SK-N-SH (cell line): ENCODE measurements at regions not wholly inside any gene's neighbourhood (a gene's known extent, or its start where the extent isn't known, plus 50 kb on each side); places are given as distances from the start of the nearest gene placed in this dataset.

ENCODE experiments used
- CTCF ChIA-PET: fragments of 300-600, 350-600 bp; formaldehyde crosslinking; extraction: SDS; loops from one replicate; lab custom pipeline; 2021; lab: Yijun Ruan, JAX
- POLR2A ChIA-PET: fragments of 350-600 bp; sonication (Branson Sonifier 250); formaldehyde crosslinking; extraction: SDS; loops from one replicate; lab custom pipeline; 2020; ENCODE audit warnings: antibody characterized with exemption, inconsistent platforms; lab: Yijun Ruan, JAX
- DNase-seq: peaks from one replicate; pipeline ENCODE4 v3.0.0; 2012
- H2AFZ ChIP-seq: fragments of 200-600 bp; sonication (generic); 2 replicates; pipeline ENCODE4 v1.8.1; 2016; ENCODE audit warnings: antibody characterized with exemption, mild to moderate bottlenecking, low read depth
- H3F3A ChIP-seq: fragments of 200-600 bp; sonication (generic); replicated peaks from 2 replicates; pipeline ENCODE3; 2016; ENCODE audit warnings: antibody characterized with exemption, mild to moderate bottlenecking; ENCODE audit not compliant: insufficient read depth
- H3K27ac ChIP-seq, 2 experiments: fragments of 200-500 bp in 1 of 2; fragments of 200-600 bp in 1 of 2; sonication (Bioruptor generic) in 1 of 2; sonication (generic), shearing (Covaris generic) in 1 of 2; 2 replicates each; pipeline versions ENCODE4 v1.5.1 to v1.6.1; 2014 to 2016; ENCODE audit warnings: low read depth in 2 of 2, inconsistent platforms in 1 of 2, low read length in 1 of 2, mild to moderate bottlenecking in 1 of 2, mixed read lengths in 1 of 2
- H3K27me3 ChIP-seq: fragments of 200-600 bp; sonication (generic), shearing (Covaris generic); 2 replicates; pipeline ENCODE4 v1.6.1; 2016; ENCODE audit warnings: mixed run types; ENCODE audit not compliant: insufficient read depth
- H3K36me3 ChIP-seq, 2 experiments: fragments of 200-500 bp in 1 of 2; fragments of 200-600 bp in 1 of 2; sonication (Bioruptor generic) in 1 of 2; sonication (generic) in 1 of 2; replicated peaks in 1 of 2; 2 replicates each; pipeline versions ENCODE3 to v1.5.1; 2014 to 2016; ENCODE audit warnings: low read length in 1 of 2, mild to moderate bottlenecking in 1 of 2; ENCODE audit not compliant: insufficient read depth in 2 of 2, control insufficient read depth in 1 of 2
- H3K4me1 ChIP-seq, 2 experiments: fragments of 200-500 bp in 1 of 2; fragments of 200-600 bp in 1 of 2; sonication (Bioruptor generic) in 1 of 2; sonication (generic), shearing (Covaris generic) in 1 of 2; 2 replicates each; pipeline versions ENCODE4 v1.5.1 to v1.6.1; 2014 to 2016; ENCODE audit warnings: low read depth in 1 of 2, low read length in 1 of 2, mixed run types in 1 of 2; ENCODE audit not compliant: insufficient read depth in 2 of 2, control insufficient read depth in 1 of 2
- H3K4me2 ChIP-seq: fragments of 200-600 bp; sonication (generic), shearing (Covaris generic); 2 replicates; pipeline ENCODE4 v1.6.1; 2017; ENCODE audit warnings: mixed run types
- H3K4me3 ChIP-seq, 2 experiments: fragments of 200-500 bp in 1 of 2; fragments of 200-600 bp in 1 of 2; sonication (Bioruptor generic) in 1 of 2; sonication (generic), shearing (Covaris generic) in 1 of 2; 2 replicates each; pipeline versions ENCODE4 v1.5.1 to v1.8.1; 2014 to 2016; ENCODE audit warnings: low read depth in 2 of 2, inconsistent platforms in 1 of 2, low read length in 1 of 2, mild to moderate bottlenecking in 1 of 2, mixed read lengths in 1 of 2, moderate library complexity in 1 of 2
- H3K79me2 ChIP-seq: fragments of 200-600 bp; sonication (generic); 2 replicates; pipeline ENCODE4 v1.8.1; 2017; ENCODE audit warnings: mild to moderate bottlenecking; ENCODE audit not compliant: insufficient read depth
- H3K9ac ChIP-seq: fragments of 200-600 bp; sonication (generic); 2 replicates; pipeline ENCODE4 v1.6.1; 2017; ENCODE audit warnings: mixed run types
- H3K9me2 ChIP-seq: fragments of 200-600 bp; sonication (generic); 2 replicates; pipeline ENCODE4 v1.6.1; 2017; ENCODE audit warnings: mixed run types
- H3K9me3 ChIP-seq: fragments of 200-600 bp; sonication (generic); 2 replicates; pipeline ENCODE4 v1.6.1; 2017; ENCODE audit warnings: mixed run types, mild to moderate bottlenecking, moderate library complexity
- H4K20me1 ChIP-seq: fragments of 200-600 bp; sonication (generic); 2 replicates; pipeline ENCODE4 v1.6.1; 2017; ENCODE audit warnings: mild to moderate bottlenecking, mixed run types; ENCODE audit not compliant: insufficient read depth
- CHD2 ChIP-seq: fragments of 150-350 bp; IDR thresholded peaks from 2 replicates; pipeline ENCODE4 v1.6.1; 2018; ENCODE audit warnings: low read length; ENCODE audit not compliant: partially characterized antibody
- FOSL2 ChIP-seq: IDR thresholded peaks from 2 replicates; pipeline ENCODE4 v1.4.0; 2012; ENCODE audit warnings: low read depth, mild to moderate bottlenecking, moderate library complexity, borderline replicate concordance
- GABPA ChIP-seq: IDR thresholded peaks from 2 replicates; pipeline ENCODE4 v1.4.0; 2012; ENCODE audit warnings: low read depth, mild to moderate bottlenecking
- GATA2 ChIP-seq: sonication (generic); formaldehyde crosslinking; IDR thresholded peaks from 2 replicates; pipeline ENCODE4 v1.5.0; 2020; ENCODE audit warnings: mild to moderate bottlenecking, missing genetic modification reagents
- MXI1 ChIP-seq: IDR thresholded peaks from 2 replicates; pipeline ENCODE4 v1.6.1; 2012; ENCODE audit warnings: mild to moderate bottlenecking, low read depth, low read length, improper control_type of control experiment
- POLR2AphosphoS5 ChIP-seq: IDR thresholded peaks from 2 replicates; pipeline ENCODE4 v1.6.1; 2012; ENCODE audit warnings: low read depth, low read length
- RAD21 ChIP-seq: IDR thresholded peaks from 2 replicates; pipeline ENCODE4 v1.6.1; 2012; ENCODE audit warnings: mild to moderate bottlenecking, low read length
- TAF1 ChIP-seq: IDR thresholded peaks from 2 replicates; pipeline ENCODE4 v1.6.1; 2012; ENCODE audit warnings: low read depth, mild to moderate bottlenecking, low read length, moderate library complexity, borderline replicate concordance
- YY1 ChIP-seq: IDR thresholded peaks from 2 replicates; pipeline ENCODE4 v1.4.0; 2012; ENCODE audit warnings: low read depth, mild to moderate bottlenecking
- WGBS: methylation state at CpG from one replicate; pipeline ENCODE4 v1.1.6; 2017; ENCODE audit warnings: low lambda C conversion rate; 5-methylcytosine and 5-hydroxymethylcytosine counted together
- TF ChIP-seq, protein P1 (sequence below): fragments of 150-350 bp; IDR thresholded peaks from 2 replicates; pipeline ENCODE4 v1.6.1; 2016; ENCODE audit warnings: mild to moderate bottlenecking, low read depth, low read length
- TF ChIP-seq, protein P2 (sequence below): fragments of 150-350 bp; IDR thresholded peaks from 2 replicates; pipeline ENCODE4 v1.6.1; 2017; ENCODE audit warnings: antibody characterized with exemption, low read length, low read depth, borderline replicate concordance
- TF ChIP-seq, protein P3 (sequence below): fragments of 200-600 bp; sonication (generic); IDR thresholded peaks from 2 replicates; pipeline ENCODE4 v1.6.1; 2017; ENCODE audit warnings: antibody characterized with exemption, mild to moderate bottlenecking, moderate library complexity
- TF ChIP-seq, protein P4 (sequence below): IDR thresholded peaks from 2 replicates; pipeline ENCODE4 v1.6.1; 2012; ENCODE audit warnings: mild to moderate bottlenecking, low read depth, low read length, moderate library complexity

DNA sequence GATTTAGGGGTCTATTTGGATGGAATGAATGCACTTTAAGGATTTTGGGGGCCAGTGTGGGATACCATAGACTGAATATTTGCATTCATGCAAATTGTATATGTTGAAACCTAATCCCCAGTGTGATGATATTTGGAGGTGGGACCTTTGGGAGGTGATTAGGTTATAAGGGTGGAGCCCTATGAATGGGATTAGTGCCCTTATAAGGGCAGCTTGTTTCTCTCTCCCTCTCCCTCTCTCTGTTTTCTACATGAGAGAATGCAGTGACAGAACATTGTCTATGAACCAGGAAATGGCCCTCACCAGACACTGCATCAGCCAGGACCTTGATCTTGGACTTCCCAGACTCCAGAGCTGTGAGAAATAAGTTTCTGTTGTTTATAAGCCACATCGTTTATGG, 166.1 kb downstream of the MED10 start:
- H3K79me2 ChIP-seq, result no peaks in the 10 kb centered on the region
- TF ChIP-seq RAD21 (no peak), FOSL2 (no peak), GABPA (no peak), MXI1 (no peak), POLR2AphosphoS5 (no peak), CHD2 (no peak), TAF1 (no peak)
- POLR2A ChIA-PET, result no interaction called here
- no peaks in the 10 kb centered on the region for H3K27me3 ChIP-seq
- H4K20me1 ChIP-seq, result no peaks in the 10 kb centered on the region
- no peak for DNase-seq
- H3K9me2 ChIP-seq, result no peaks in the 10 kb centered on the region
- no peak overlapping the region for H3K9ac ChIP-seq
- H3K4me2 ChIP-seq, result no peak overlapping the region
- 19% methylated on average over 1 of the region's 1 CpG for WGBS
- CTCF ChIA-PET, result no interaction called here
- H3F3A ChIP-seq, result no peaks in the 10 kb centered on the region
- H3K27ac ChIP-seq, result no peak overlapping the region
- H3K4me3 ChIP-seq, result no peak overlapping the region
- no peaks in the 10 kb centered on the region for H3K9me3 ChIP-seq
- H3K4me1 ChIP-seq, result peaks cover 0 to 9% of the 10 kb centered on the region in 2 experiments; a peak in 1 of 4 replicates
- H2AFZ ChIP-seq, result no peak overlapping the region
- no peaks in the 10 kb centered on the region for H3K36me3 ChIP-seq

DNA sequence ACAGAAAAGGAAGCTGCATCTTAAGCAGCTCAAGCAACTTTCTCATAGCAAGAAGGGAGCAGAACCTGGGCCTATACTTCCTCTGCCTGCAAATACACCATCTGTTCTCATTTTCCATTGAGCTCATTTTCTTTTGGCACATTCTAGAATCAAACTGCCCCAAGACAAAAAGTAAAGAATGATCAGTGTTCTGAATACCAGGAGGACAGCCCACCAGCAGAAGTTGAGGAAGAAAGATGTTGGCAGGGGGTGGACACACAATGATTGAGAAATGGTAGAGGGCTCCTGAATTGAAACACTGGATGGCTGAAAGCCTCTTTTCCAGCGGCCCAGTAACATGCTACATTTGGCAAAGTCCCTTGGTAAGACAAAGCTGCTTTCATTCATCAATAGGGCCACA, 171.8 kb downstream of the MED10 start:
- ChIA-PET POLR2A (no interaction called here), CTCF (no interaction called here)
- no peaks in the 10 kb centered on the region for H3K27me3 ChIP-seq
- H3K27ac ChIP-seq, result no peak overlapping the region
- 0% methylated on average over 1 of the region's 1 CpG for WGBS
- H3K79me2 ChIP-seq, result no peaks in the 10 kb centered on the region
- no peaks in the 10 kb centered on the region for H3F3A ChIP-seq
- no peaks in the 10 kb centered on the region for H3K9me2 ChIP-seq
- no peaks in the 10 kb centered on the region for H3K9me3 ChIP-seq
- H3K36me3 ChIP-seq, result no peaks in the 10 kb centered on the region
- DNase-seq, result no peak
- H3K4me3 ChIP-seq, result no peak overlapping the region
- no peaks in the 10 kb centered on the region for H4K20me1 ChIP-seq
- no peak overlapping the region for H3K4me2 ChIP-seq
- TF ChIP-seq, protein P1, sequence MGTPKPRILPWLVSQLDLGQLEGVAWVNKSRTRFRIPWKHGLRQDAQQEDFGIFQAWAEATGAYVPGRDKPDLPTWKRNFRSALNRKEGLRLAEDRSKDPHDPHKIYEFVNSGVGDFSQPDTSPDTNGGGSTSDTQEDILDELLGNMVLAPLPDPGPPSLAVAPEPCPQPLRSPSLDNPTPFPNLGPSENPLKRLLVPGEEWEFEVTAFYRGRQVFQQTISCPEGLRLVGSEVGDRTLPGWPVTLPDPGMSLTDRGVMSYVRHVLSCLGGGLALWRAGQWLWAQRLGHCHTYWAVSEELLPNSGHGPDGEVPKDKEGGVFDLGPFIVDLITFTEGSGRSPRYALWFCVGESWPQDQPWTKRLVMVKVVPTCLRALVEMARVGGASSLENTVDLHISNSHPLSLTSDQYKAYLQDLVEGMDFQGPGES, result no peak
- TF ChIP-seq, protein P2, sequence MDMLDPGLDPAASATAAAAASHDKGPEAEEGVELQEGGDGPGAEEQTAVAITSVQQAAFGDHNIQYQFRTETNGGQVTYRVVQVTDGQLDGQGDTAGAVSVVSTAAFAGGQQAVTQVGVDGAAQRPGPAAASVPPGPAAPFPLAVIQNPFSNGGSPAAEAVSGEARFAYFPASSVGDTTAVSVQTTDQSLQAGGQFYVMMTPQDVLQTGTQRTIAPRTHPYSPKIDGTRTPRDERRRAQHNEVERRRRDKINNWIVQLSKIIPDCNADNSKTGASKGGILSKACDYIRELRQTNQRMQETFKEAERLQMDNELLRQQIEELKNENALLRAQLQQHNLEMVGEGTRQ, result no peak
- peaks cover 0 to 26% of the 10 kb centered on the region in 2 experiments; a peak in 2 of 4 replicates for H3K4me1 ChIP-seq
- no peak overlapping the region for H2AFZ ChIP-seq
- H3K9ac ChIP-seq, result no peak overlapping the region

DNA sequence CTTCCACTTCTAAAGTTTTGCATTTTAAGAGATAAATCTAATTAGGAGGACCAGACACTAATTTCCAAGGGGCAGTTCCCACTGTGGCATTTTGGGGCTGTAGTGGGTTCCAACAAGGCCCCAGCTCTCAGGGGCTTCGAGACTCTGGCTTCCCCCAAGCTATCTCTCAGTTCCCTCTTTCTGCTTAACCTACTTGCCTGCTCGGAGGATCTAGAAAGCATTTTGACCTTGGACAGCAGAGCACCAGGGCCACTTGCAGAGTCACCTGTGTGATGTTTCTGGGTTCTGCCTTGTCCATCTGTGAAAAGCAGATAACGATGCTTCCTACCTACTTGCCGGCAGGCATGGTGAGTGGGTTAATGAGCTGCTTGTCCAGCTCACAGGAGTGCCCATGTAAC, 175.4 kb downstream of the MED10 start:
- H3K9me3 ChIP-seq, result no peaks in the 10 kb centered on the region
- no peaks in the 10 kb centered on the region for H3K36me3 ChIP-seq
- H3K27me3 ChIP-seq, result no peaks in the 10 kb centered on the region
- peaks cover 0 to 40% of the 10 kb centered on the region in 2 experiments; a peak in 2 of 4 replicates for H3K4me1 ChIP-seq
- H2AFZ ChIP-seq, result no peak overlapping the region
- ChIA-PET POLR2A (no interaction called here), CTCF (interaction anchor here (0.7 to 1.7 kb wide), 15 partner anchors 11 to 706 kb away, joined by 3 to 13 read pairs (median 3); no protein-coding TSS in a partner anchor)
- peak overlapping the region in 1 of 2 experiments; percentile 95; a peak in 2 of 4 replicates for H3K27ac ChIP-seq
- no peak for DNase-seq
- TF ChIP-seq, protein P3, sequence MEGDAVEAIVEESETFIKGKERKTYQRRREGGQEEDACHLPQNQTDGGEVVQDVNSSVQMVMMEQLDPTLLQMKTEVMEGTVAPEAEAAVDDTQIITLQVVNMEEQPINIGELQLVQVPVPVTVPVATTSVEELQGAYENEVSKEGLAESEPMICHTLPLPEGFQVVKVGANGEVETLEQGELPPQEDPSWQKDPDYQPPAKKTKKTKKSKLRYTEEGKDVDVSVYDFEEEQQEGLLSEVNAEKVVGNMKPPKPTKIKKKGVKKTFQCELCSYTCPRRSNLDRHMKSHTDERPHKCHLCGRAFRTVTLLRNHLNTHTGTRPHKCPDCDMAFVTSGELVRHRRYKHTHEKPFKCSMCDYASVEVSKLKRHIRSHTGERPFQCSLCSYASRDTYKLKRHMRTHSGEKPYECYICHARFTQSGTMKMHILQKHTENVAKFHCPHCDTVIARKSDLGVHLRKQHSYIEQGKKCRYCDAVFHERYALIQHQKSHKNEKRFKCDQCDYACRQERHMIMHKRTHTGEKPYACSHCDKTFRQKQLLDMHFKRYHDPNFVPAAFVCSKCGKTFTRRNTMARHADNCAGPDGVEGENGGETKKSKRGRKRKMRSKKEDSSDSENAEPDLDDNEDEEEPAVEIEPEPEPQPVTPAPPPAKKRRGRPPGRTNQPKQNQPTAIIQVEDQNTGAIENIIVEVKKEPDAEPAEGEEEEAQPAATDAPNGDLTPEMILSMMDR, result no peak
- no peak for TF ChIP-seq GABPA
- TF ChIP-seq YY1, result no peak
- TF ChIP-seq, protein P4, sequence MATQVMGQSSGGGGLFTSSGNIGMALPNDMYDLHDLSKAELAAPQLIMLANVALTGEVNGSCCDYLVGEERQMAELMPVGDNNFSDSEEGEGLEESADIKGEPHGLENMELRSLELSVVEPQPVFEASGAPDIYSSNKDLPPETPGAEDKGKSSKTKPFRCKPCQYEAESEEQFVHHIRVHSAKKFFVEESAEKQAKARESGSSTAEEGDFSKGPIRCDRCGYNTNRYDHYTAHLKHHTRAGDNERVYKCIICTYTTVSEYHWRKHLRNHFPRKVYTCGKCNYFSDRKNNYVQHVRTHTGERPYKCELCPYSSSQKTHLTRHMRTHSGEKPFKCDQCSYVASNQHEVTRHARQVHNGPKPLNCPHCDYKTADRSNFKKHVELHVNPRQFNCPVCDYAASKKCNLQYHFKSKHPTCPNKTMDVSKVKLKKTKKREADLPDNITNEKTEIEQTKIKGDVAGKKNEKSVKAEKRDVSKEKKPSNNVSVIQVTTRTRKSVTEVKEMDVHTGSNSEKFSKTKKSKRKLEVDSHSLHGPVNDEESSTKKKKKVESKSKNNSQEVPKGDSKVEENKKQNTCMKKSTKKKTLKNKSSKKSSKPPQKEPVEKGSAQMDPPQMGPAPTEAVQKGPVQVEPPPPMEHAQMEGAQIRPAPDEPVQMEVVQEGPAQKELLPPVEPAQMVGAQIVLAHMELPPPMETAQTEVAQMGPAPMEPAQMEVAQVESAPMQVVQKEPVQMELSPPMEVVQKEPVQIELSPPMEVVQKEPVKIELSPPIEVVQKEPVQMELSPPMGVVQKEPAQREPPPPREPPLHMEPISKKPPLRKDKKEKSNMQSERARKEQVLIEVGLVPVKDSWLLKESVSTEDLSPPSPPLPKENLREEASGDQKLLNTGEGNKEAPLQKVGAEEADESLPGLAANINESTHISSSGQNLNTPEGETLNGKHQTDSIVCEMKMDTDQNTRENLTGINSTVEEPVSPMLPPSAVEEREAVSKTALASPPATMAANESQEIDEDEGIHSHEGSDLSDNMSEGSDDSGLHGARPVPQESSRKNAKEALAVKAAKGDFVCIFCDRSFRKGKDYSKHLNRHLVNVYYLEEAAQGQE, result no peak
- TF ChIP-seq FOSL2, result no peak
- TF ChIP-seq GATA2 (CRISPR knock-in tag), result no peak
- H3K4me3 ChIP-seq, result no peak overlapping the region
- 49% methylated on average over 4 of the region's 4 CpGs for WGBS
- no peaks in the 10 kb centered on the region for H3F3A ChIP-seq
- H3K9me2 ChIP-seq, result no peaks in the 10 kb centered on the region
- no peak overlapping the region for H3K4me2 ChIP-seq
- no peaks in the 10 kb centered on the region for H4K20me1 ChIP-seq
- H3K9ac ChIP-seq, result no peak overlapping the region
- H3K79me2 ChIP-seq, result no peaks in the 10 kb centered on the region
